ENCODE measurements at regions not wholly inside any gene's neighbourhood (a gene's known extent, or its start where the extent isn't known, plus 50 kb on each side); places are given as distances from the start of the nearest gene placed in this dataset.

GRCh38 chr12:97324471-97324870 lies 138.1 kb upstream of the RMST start:
- DNase-seq (ENCODE audit: low read depth, low spot score): no peak

DNA sequence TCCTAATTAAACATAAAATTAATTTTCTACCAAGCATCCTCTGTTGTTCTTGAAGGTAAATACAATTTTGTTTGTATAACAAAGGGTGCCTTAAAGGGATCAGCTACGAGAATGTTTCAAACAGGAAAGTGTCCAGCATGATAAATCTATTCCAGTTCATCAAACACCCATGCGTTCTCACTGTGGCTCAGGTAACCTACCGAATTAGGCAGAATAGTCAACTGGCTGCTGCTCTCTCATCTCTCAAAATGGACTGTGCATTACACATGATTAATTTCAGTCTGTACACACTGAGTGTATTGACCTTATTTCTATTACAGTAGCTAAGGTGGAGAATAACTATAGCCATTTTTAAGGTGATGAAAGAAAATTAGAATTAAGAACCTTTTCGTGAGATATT lies 127.5 kb upstream of the RMST start:
- DNase-seq (ENCODE audit: low read depth, low spot score): no peak

DNA sequence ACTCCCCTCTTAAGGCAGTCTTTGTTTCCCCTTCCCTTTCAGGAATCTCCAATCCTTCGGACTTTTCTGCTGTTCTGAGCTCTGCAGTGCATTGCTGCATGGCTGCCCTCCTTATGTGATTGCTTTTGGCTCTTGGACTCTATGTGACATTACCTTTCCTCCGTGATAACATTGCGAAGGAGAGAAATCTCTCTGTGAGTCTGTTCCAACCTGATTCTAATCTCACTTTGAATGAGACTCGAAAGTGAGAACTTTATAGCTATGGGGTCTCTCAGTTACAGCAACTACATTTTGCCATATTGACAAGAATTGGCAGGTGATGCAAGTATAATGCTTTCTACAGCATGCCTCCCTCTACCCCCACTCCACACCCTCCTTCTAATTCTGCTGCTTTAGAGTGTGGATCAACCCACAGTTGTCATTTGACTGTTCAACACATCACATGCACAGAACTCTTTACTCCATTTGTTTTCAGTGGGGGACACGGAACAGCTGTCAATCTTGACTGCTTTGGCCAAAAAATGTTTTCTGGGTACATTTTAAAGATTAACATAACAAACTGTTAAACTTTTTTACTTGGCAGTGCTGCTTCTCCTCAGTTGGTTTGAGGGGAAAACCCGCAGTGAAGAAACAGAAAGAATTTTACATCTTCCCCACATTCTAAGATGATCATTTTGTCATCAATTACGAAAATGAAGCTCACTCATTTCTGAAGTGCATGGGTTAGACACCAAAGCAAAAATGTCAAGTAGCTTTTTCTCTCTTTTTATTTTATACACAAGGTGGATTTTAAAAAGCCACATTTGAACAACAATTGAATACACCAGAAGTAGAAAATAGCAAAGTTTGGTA lies 125.5 kb upstream of the RMST start:
- no peak for DNase-seq (ENCODE audit: low read depth, low spot score)

DNA sequence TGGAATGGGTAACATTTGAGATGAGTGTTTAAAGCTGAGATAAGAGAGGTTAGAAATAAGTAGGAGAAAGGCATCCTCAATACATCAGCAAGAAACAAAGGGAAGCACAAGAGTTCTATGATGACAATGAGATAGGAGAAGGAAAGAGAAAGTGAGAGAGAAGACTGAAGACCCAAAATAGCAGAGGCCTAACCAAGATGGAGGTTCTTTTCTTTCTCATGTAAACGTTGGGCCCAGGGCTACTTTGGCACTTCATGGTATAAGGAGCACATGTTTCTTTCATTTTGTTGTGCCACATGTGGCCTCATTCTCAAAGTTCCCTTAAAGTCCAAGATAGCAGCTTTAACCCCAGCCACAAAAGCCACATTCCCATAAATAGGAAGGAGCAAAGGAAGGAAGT lies 120.5 kb upstream of the RMST start:
- no peak for DNase-seq (ENCODE audit: low read depth, low spot score)

- no peak for DNase-seq (ENCODE audit: low read depth, low spot score)
Measured at GRCh38 chr12:97347956-97348355, 114.6 kb upstream of the RMST start.

DNA sequence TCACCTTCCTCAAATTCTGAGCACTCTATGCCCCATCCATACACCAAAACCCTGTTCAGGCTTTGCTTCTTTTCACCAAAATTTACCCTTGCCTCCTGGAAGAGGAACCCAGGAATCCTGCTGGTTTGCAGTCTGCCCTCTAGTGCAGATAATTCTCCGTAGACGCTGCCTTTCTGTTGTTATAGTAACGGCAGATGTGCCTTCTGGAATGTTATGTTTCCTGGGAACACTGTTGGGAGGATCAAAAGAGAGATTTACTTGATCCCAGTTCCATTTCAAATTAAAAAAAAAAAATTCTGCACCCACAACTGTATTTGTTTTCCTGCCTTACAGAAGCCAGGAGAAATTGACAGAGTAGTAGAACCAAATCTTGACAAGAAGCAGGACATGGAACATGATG lies 104.2 kb upstream of the RMST start:
- DNase-seq (ENCODE audit: low read depth, low spot score): no peak

- DNase-seq (ENCODE audit: low read depth, low spot score): no peak
Measured at GRCh38 chr12:97359021-97359690, 103.4 kb upstream of the RMST start.

DNA sequence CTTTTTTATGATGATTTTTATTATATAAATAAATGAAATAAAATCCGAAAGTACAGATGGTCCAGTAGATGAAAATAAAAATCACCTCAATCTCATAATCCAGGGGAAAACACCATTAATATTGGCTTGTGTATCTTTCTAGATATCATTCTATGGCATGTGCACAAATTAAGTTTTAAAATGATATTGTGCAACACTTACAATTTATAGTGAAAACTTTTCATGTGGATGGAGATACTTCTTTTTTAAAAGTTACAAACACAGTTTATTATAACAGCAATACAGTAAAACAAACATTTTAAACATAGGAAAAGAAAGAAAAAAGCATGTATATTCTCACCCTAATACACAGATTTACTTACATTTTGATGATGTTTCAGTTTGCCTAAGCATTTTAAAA lies 98.9 kb upstream of the RMST start:
- no peak for DNase-seq (ENCODE audit: low read depth, low spot score)

DNA sequence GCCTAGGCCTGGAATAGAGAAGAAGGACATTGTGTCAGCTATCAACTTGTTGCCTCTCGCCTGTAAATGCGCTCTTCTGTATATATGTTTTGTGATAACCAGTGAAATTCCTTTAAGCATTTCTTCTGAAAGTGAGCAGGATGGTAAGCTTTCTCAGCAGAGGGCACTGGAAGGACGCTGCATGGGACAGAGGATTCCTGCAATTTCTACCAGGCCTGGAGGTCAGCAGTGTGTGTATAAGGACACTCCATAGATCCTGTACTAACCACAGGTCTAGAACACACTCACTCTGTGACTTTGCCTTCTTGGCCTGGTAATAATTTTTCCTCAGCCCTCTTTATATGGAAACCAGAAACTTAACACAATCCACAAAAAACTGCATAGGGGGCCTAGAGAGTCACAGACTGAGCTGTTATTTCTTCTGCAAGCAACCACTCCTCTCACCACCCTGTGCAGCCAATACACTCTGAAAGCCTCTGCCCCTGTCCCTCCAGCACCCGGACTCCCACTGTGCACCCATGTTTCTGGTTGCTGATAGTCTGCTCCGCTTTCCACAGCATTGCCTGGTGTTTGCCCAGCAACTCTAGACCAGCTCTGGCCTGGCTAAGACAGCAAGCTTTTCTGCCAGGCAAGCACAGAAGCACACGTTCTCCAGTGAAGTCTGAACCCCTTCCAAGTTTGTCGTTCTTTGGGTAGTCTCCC lies 94.0 kb upstream of the RMST start:
- no peak for DNase-seq (ENCODE audit: low read depth, low spot score)

DNA sequence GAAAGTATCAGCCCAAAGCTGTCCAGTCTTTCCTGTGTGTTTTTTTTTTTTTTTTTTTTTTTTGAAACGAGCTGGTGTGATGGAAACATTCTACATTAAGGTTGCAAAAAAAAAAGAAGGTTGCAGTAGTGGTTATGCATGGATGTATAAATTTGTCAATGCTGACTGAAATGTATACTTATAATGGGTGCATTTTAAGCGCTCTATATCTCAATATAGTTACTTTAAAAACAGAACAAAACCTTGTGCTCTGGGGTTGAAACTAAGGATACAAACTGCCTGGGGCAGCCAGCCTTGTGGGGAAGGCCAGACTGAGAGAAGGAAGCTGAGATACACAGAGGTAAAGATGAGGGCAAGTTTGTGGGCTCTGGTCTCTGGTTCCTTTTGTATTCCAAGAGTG lies 87.3 kb upstream of the RMST start:
- DNase-seq (ENCODE audit: low read depth, low spot score): no peak

DNA sequence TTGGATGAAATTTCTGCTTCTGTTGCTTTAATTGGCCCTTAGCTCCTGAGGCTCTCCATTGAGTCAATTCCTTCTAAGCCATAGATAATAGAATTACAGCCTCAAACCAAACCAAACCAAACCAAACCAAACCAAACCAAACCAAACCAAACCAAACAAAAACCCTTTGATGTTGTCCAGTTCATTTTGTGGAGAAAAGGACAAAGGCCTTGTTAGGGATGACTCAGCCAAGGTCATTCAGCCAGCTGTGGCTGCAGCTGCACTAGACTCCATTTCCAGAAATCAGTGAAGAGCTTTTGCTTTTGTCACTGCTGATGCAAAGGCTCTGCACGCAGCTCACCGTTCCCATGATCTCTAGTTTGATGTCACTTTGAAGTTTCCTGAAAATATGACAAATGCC lies 82.2 kb upstream of the RMST start:
- DNase-seq (ENCODE audit: low read depth, low spot score): no peak

- no peak for DNase-seq (ENCODE audit: low read depth, low spot score)
Measured at GRCh38 chr12:97385121-97385520, 77.5 kb upstream of the RMST start.

- no peak for DNase-seq (ENCODE audit: low read depth, low spot score)
Measured at GRCh38 chr12:97386133-97386581, 76.4 kb upstream of the RMST start.

DNA sequence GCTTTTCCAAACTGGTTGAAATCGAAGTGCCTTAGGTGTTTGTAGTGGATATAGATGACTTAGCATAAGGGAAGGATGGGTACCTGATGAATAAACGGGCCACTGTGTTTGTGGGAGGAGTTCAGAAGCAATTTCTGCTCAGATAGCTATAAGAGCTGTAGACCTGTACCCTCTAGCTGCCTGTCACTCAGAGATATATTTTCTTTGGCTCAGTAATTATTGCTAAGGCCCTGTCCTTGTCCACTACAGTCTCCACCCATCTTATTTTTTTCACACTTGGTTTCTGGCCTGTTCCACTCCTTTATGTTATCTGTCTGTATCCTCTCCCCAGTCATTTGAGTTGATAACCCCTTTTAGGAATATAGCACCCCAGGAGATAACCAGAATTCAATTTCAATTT lies 74.8 kb upstream of the RMST start:
- DNase-seq (ENCODE audit: low read depth, low spot score): no peak

- no peak for DNase-seq (ENCODE audit: low read depth, low spot score)
Measured at GRCh38 chr12:97394657-97395056, 67.9 kb upstream of the RMST start.

GRCh38 chr12:97397008-97397407 lies 65.6 kb upstream of the RMST start:
- peak; percentile 73 for DNase-seq (ENCODE audit: low read depth, low spot score)

- DNase-seq (ENCODE audit: low read depth, low spot score): no peak
Measured at GRCh38 chr12:97398704-97399103, 63.9 kb upstream of the RMST start.

GRCh38 chr12:97404093-97404492 lies 58.5 kb upstream of the RMST start:
- DNase-seq (ENCODE audit: low read depth, low spot score): no peak

DNA sequence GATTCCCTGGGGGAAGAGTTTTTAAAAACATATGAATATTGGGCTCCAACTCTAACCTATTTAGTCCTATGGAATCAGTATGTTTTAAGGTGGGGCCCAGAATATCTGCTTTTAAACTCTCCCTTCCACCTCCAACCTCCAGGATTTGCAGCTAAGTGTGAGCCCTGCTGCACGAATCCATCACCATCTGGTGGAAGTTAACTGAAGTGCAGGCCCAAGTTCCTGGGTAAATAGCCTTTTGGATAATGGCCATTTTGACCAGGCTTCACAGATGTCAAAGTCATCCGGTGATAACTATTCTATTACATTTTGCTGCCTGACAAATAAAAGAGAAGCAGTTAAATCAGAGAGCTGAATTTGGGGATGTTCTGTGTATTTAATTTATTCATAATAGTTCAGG lies 58.1 kb upstream of the RMST start:
- peak; percentile 20 for DNase-seq (ENCODE audit: low read depth, low spot score)

DNA sequence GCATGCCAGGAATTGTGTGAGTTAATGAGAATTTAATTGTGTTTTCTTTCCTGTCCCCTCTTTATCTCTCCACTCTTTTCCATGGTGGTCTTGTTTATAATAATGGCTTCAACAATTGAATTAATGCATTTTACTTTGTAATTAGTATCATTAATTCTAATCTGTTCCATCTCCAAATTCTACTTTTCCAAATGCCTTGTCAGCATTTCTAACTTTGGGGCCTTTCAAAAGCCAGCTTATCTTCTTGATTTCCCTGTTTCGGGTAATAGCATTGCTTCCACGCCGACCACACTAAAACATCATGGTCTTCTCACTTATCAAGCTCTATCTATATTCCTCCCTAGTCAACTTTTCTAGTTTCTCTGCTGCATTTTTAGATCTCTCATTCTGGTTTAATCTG lies 54.2 kb upstream of the RMST start:
- DNase-seq (ENCODE audit: low read depth, low spot score): no peak

GRCh38 chr12:97411341-97411740 lies 51.3 kb upstream of the RMST start:
- DNase-seq (ENCODE audit: low read depth, low spot score): no peak

Data from iPS DF 19.7 (cell line).